HCT116 (cell line): ENCODE measurements at regions not wholly inside any gene's neighbourhood (a gene's known extent, or its start where the extent isn't known, plus 50 kb on each side); places are given as distances from the start of the nearest gene placed in this dataset.

Experiments
- ATAC-seq: fragments of 200-7000 bp; cut with Tn5 transposase; 2 replicates; pipeline ENCODE4 v1.9.1; 2020; ENCODE audit warnings: mild to moderate bottlenecking, moderate library complexity
- BruUV-seq: library from RNA; stranded (reverse); fragments of 400-500 nt; replicated peaks from 2 replicates; lab custom pipeline; 2021; lab: Mats Ljungman, UMichigan
- CTCF ChIA-PET: fragments of 300-600 bp; sonication (Branson Sonifier 250); formaldehyde crosslinking; loops from one replicate; lab custom pipeline; 2021; ENCODE audit warnings: antibody characterized with exemption; lab: Charles Lee
- POLR2A ChIA-PET: fragments of 300-600, 350-600 bp; sonication (Branson Sonifier 250); formaldehyde crosslinking; loops from one replicate; lab custom pipeline; 2021; ENCODE audit warnings: antibody characterized with exemption; lab: Charles Lee
- RAD21 ChIA-PET, 2 experiments: fragments of 300-600 bp; sonication (Branson Sonifier 250); formaldehyde crosslinking; loops; one replicate each; lab custom pipeline; 2023; ENCODE audit warnings: low total read pairs in 2 of 2; ENCODE audit not compliant: uncharacterized antibody in 2 of 2, unreplicated experiment in 2 of 2, low non-redundant PET in 1 of 2; lab: Charles Lee
- DNase-seq: peaks from one replicate; pipeline ENCODE4 v3.0.0-alpha.2; 2010; ENCODE audit warnings: low read depth, low spot score
- H2AFZ ChIP-seq: fragments of 200-600 bp; shearing (Covaris generic), sonication (generic); 2 replicates; pipeline ENCODE4 v1.6.1; 2017; ENCODE audit warnings: low read depth, mixed run types, mixed read lengths, antibody characterized with exemption, low read length; ENCODE audit not compliant: poor library complexity, severe bottlenecking
- H3K27ac ChIP-seq: 2 replicates; pipeline ENCODE4 v1.5.1; 2012; ENCODE audit warnings: low read depth, low read length
- H3K27me3 ChIP-seq: fragments of 200-600 bp; sonication (generic); 2 replicates; pipeline ENCODE4 v1.6.1; 2016; ENCODE audit warnings: mixed run types, low read length, mixed read lengths; ENCODE audit not compliant: insufficient read depth
- H3K36me3 ChIP-seq, 2 experiments: fragments of 200-500 bp in 1 of 2; fragments of 200-600 bp in 1 of 2; sonication (Bioruptor generic) in 1 of 2; sonication (generic) in 1 of 2; 2 replicates each; pipeline versions ENCODE4 v1.5.1 to v1.6.1; 2014 to 2016; ENCODE audit warnings: low read length in 2 of 2, inconsistent platforms in 1 of 2, mixed read lengths in 1 of 2, mixed run types in 1 of 2; ENCODE audit not compliant: insufficient read depth in 2 of 2, control insufficient read depth in 1 of 2
- H3K4me1 ChIP-seq, 2 experiments: fragments of 200-600 bp in 1 of 2; sonication (generic) in 1 of 2; 2 replicates each; pipeline versions ENCODE4 v1.5.1 to v1.6.1; 2012 to 2017; ENCODE audit warnings: low read length in 2 of 2, inconsistent platforms in 1 of 2, mild to moderate bottlenecking in 1 of 2, mixed read lengths in 1 of 2, mixed run types in 1 of 2, moderate library complexity in 1 of 2; ENCODE audit not compliant: insufficient read depth in 2 of 2, control insufficient read depth in 1 of 2
- H3K4me2 ChIP-seq: fragments of 200-600 bp; sonication (generic); 2 replicates; pipeline ENCODE4 v1.6.1; 2017; ENCODE audit warnings: mixed run types, low read length, mixed read lengths
- H3K4me3 ChIP-seq, 2 experiments: fragments of 200-600 bp in 1 of 2; sonication (generic) in 1 of 2; replicated peaks in 1 of 2; 2 replicates each; pipeline ENCODE4 v1.5.1; 2011 to 2016; ENCODE audit warnings: low read length in 2 of 2, control low read depth in 1 of 2, low read depth in 1 of 2, mild to moderate bottlenecking in 1 of 2, mixed read lengths in 1 of 2, mixed run types in 1 of 2
- H3K79me2 ChIP-seq: fragments of 200-600 bp; sonication (generic); 2 replicates; pipeline ENCODE4 v1.6.1; 2017; ENCODE audit warnings: mild to moderate bottlenecking, mixed run types, low read length, moderate library complexity, mixed read lengths; ENCODE audit not compliant: insufficient read depth
- H3K9ac ChIP-seq: fragments of 200-600 bp; sonication (generic); 2 replicates; pipeline ENCODE4 v1.6.1; 2016; ENCODE audit warnings: low read length, mixed read lengths
- H3K9me2 ChIP-seq: fragments of 200-600 bp; sonication (generic), shearing (Covaris generic); 2 replicates; pipeline ENCODE4 v1.6.1; 2017; ENCODE audit warnings: mixed run types, mild to moderate bottlenecking, moderate library complexity; ENCODE audit not compliant: insufficient read depth
- H3K9me3 ChIP-seq, 2 experiments: fragments of 200-500 bp in 1 of 2; fragments of 200-600 bp in 1 of 2; sonication (Bioruptor generic) in 1 of 2; sonication (generic) in 1 of 2; 2 replicates each; pipeline ENCODE4 v1.6.1; 2014 to 2017; ENCODE audit warnings: low read length in 2 of 2, mixed read lengths in 2 of 2, inconsistent platforms in 1 of 2, low read depth in 1 of 2, mild to moderate bottlenecking in 1 of 2, mixed run types in 1 of 2, moderate library complexity in 1 of 2; ENCODE audit not compliant: control insufficient read depth in 1 of 2, insufficient read depth in 1 of 2
- H4K20me1 ChIP-seq: fragments of 200-600 bp; sonication (generic), shearing (Covaris generic); 2 replicates; pipeline ENCODE4 v1.6.1; 2017; ENCODE audit warnings: mixed run types, mild to moderate bottlenecking, moderate library complexity; ENCODE audit not compliant: insufficient read depth
- ATF3 ChIP-seq: IDR thresholded peaks from 2 replicates; pipeline ENCODE4 v1.6.1; 2012
- CBX3 ChIP-seq: IDR thresholded peaks from 2 replicates; pipeline ENCODE4 v1.6.1; 2012; ENCODE audit warnings: low read depth
- EGR1 ChIP-seq: IDR thresholded peaks from 2 replicates; pipeline ENCODE4 v1.6.1; 2012; ENCODE audit warnings: low read depth
- ELF1 ChIP-seq: IDR thresholded peaks from 2 replicates; pipeline ENCODE4 v1.6.1; 2012; ENCODE audit warnings: low read depth, borderline replicate concordance
- EZH2 ChIP-seq: fragments of 200-600 bp; sonication (generic); IDR thresholded peaks from 2 replicates; pipeline ENCODE4 v1.6.1; 2017; ENCODE audit warnings: antibody characterized with exemption, mixed run types
- EZH2phosphoT487 ChIP-seq: fragments of 200-600 bp; IDR thresholded peaks from 2 replicates; pipeline ENCODE4 v1.6.1; 2018; ENCODE audit warnings: antibody characterized with exemption, borderline replicate concordance
- FOSL1 ChIP-seq: IDR thresholded peaks from 2 replicates; pipeline ENCODE4 v1.6.1; 2012; ENCODE audit warnings: low read depth
- JUND ChIP-seq: IDR thresholded peaks from 2 replicates; pipeline ENCODE4 v1.6.1; 2012
- MAX ChIP-seq: IDR thresholded peaks from 2 replicates; pipeline ENCODE4 v1.6.1; 2012
- POLR2A ChIP-seq: IDR thresholded peaks from 2 replicates; pipeline ENCODE4 v1.7.0; 2011; ENCODE audit warnings: borderline replicate concordance; ENCODE audit not compliant: insufficient read depth, insufficient read length; ENCODE audit errors: extremely low read depth
- POLR2AphosphoS5 ChIP-seq: IDR thresholded peaks from 2 replicates; pipeline ENCODE4 v1.6.1; 2011; ENCODE audit warnings: mild to moderate bottlenecking, low read depth, low read length, moderate library complexity
- REST ChIP-seq: IDR thresholded peaks from 2 replicates; pipeline ENCODE4 v1.6.1; 2012; ENCODE audit warnings: low read depth
- SIN3A ChIP-seq: IDR thresholded peaks from 2 replicates; pipeline ENCODE4 v1.6.1; 2012; ENCODE audit warnings: low read depth
- SP1 ChIP-seq: IDR thresholded peaks from 2 replicates; pipeline ENCODE4 v1.6.1; 2012; ENCODE audit warnings: low read depth
- SRF ChIP-seq: IDR thresholded peaks from 2 replicates; pipeline ENCODE4 v1.6.1; 2012; ENCODE audit warnings: low read depth
- TCF7L2 ChIP-seq: IDR thresholded peaks from 2 replicates; pipeline ENCODE4 v1.7.0; 2011; ENCODE audit warnings: borderline replicate concordance, inconsistent platforms; ENCODE audit not compliant: insufficient read depth, insufficient read length; ENCODE audit errors: extremely low read depth
- YY1 ChIP-seq: IDR thresholded peaks from 2 replicates; pipeline ENCODE4 v1.6.1; 2011; ENCODE audit warnings: low read length, low read depth, moderate library complexity, mild to moderate bottlenecking; ENCODE audit not compliant: insufficient replicate concordance; ENCODE audit errors: extremely low read depth
- ZBTB33 ChIP-seq: IDR thresholded peaks from 2 replicates; pipeline ENCODE4 v1.6.1; 2011; ENCODE audit warnings: mild to moderate bottlenecking, low read length, moderate library complexity; ENCODE audit not compliant: insufficient replicate concordance; ENCODE audit errors: extremely low read depth
- ZFX ChIP-seq: fragments of 450-650 bp; IDR thresholded peaks from 2 replicates; pipeline ENCODE4 v1.6.1; 2017
- intact Hi-C: fragments of 100-400 bp; cut with micrococcal nuclease; formaldehyde crosslinking; loops from 2 replicates; pipeline ENCODE4 v1.10.0; 2022

- intact Hi-C loops: no loop called here
- H3K79me2 ChIP-seq: no peaks in the 10 kb centered on the region
- H3K9me3 ChIP-seq: no peaks in the 10 kb centered on the region
- no peak for ATAC-seq
- no peak overlapping the region for H3K27ac ChIP-seq
- H4K20me1 ChIP-seq: no peaks in the 10 kb centered on the region
- H3K4me2 ChIP-seq: no peak overlapping the region
- RAD21 ChIA-PET: no interaction called here
- H3K9me2 ChIP-seq: no peaks in the 10 kb centered on the region
- no peak overlapping the region for H3K4me3 ChIP-seq
- CTCF ChIA-PET: no interaction called here
- H3K27me3 ChIP-seq: no peaks in the 10 kb centered on the region
- H3K4me1 ChIP-seq: peaks cover 0 to 10% of the 10 kb centered on the region in 2 experiments; a peak in 2 of 4 replicates
- BruUV-seq: no TSS peak
- H3K36me3 ChIP-seq: no peaks in the 10 kb centered on the region
- H2AFZ ChIP-seq: no peak overlapping the region
- H3K9ac ChIP-seq: no peak overlapping the region
- no peak for TF ChIP-seq MAX
- TF ChIP-seq SP1: no peak
- TF ChIP-seq CBX3: no peak
- TF ChIP-seq EZH2: no peak
- no peak for TF ChIP-seq JUND
- no peak for TF ChIP-seq ZFX
- TF ChIP-seq SRF: no peak
- no peak for TF ChIP-seq REST
- no peak for TF ChIP-seq TCF7L2
- TF ChIP-seq FOSL1: no peak
- no peak for TF ChIP-seq ZBTB33
- no peak for TF ChIP-seq ELF1
- no peak for TF ChIP-seq YY1
- TF ChIP-seq POLR2A: no peak
- TF ChIP-seq EZH2phosphoT487: no peak
- no peak for TF ChIP-seq POLR2AphosphoS5
- TF ChIP-seq EGR1: no peak
- no peak for TF ChIP-seq SIN3A
- no peak for TF ChIP-seq ATF3
- DNase-seq: no peak
- POLR2A ChIA-PET: no interaction called here
Observed at GRCh38 chr4:106869551-106869950, 166.6 kb downstream of the DKK2 start.
